Psoas muscle (tissue), 7 donors: ENCODE measurements at regions not wholly inside any gene's neighbourhood (a gene's known extent, or its start where the extent isn't known, plus 50 kb on each side); places are given as distances from the start of the nearest gene placed in this dataset.

Experiments
- ATAC-seq, 4 donors: fragments of 200-7000 bp; cut with Tn5 transposase; one replicate each; pipeline ENCODE4 v1.9.1; 2020; ENCODE audit warnings: moderate library complexity in 3 of 4, mild to moderate bottlenecking in 2 of 4
- DNase-seq, 2 donors: peaks; one replicate each; pipeline ENCODE4 v3.0.0-alpha.2; 2020
- H3K27ac ChIP-seq: fragments of 200-600 bp; one replicate; pipeline ENCODE4 v1.8.0; 2022
- H3K27me3 ChIP-seq, 3 donors: fragments of 200-600 bp in 1 of 3; one replicate each; pipeline versions ENCODE4 v1.6.1 to v1.8.0; 2013 to 2022; ENCODE audit warnings: low read length in 2 of 3, mild to moderate bottlenecking in 2 of 3, moderate library complexity in 1 of 3; ENCODE audit not compliant: insufficient read depth in 3 of 3
- H3K36me3 ChIP-seq, 2 donors: fragments of 200-600 bp in 1 of 2; one replicate each; pipeline versions ENCODE4 v1.6.1 to v1.8.0; 2013 to 2022; ENCODE audit warnings: low read depth in 1 of 2, mild to moderate bottlenecking in 1 of 2, moderate library complexity in 1 of 2; ENCODE audit not compliant: insufficient read depth in 1 of 2
- H3K4me1 ChIP-seq: fragments of 200-600 bp; one replicate; pipeline ENCODE4 v1.8.0; 2022
- H3K4me3 ChIP-seq: fragments of 200-600 bp; one replicate; pipeline ENCODE4 v1.8.0; 2022; ENCODE audit warnings: mild to moderate bottlenecking
- H3K9me3 ChIP-seq: fragments of 200-600 bp; one replicate; pipeline ENCODE4 v1.8.0; 2022
- CTCF ChIP-seq: fragments of 200-600 bp; IDR thresholded peaks from one replicate; pipeline ENCODE4 v1.8.0; 2022; ENCODE audit warnings: antibody characterized with exemption
- WGBS, 3 donors: extraction: QIAGEN DNeasy Blood & Tissue Kit; methylation state at CpG; one replicate each; pipeline versions ENCODE4 v1.1.6 to v1.1.7; 2013; 5-methylcytosine and 5-hydroxymethylcytosine counted together
- intact Hi-C, 2 donors: fragments of 100-400 bp; cut with DNase I; formaldehyde crosslinking; loops; one replicate each; pipeline versions ENCODE4 v1.11.0 to v1.14.2; 2022
- donor health status: healthy with polysubstance abuse.
- donor health status: DM: no; HTN: no; CAD: no; lungs with moderate emphysema.
- donor health status: Bipolar disorder and iron deficiency.
- donor health status: healthy.
- donor health status: DM: yes; HTN: yes; CAD: no.
- donor health status: DM: no; HTN: no; CAD: no.
- donor health status: DM: yes; HTN: yes; CAD: no.

GRCh38 chr9:135308821-135309762, 170.5 kb upstream of the PPP1R26 start:
- H3K27me3 ChIP-seq = peaks cover 0 to 70% (median 12%) of the 10 kb centered on the region in 3 donors
- DNase-seq (no peak), ATAC-seq (no peak)
- H3K9me3 ChIP-seq = peaks cover 5% of the 10 kb centered on the region
- no peak overlapping the region for H3K27ac ChIP-seq
- no peak for TF ChIP-seq CTCF
- 85 to 89% (median 88%) methylated on average over 30 of the region's 30 CpGs for WGBS, 3 donors
- intact Hi-C loops = no loop called here
- no peak overlapping the region for H3K4me3 ChIP-seq
- no peaks in the 10 kb centered on the region for H3K4me1 ChIP-seq
- H3K36me3 ChIP-seq = no peaks in the 10 kb centered on the region

- DNase-seq (no peak), ATAC-seq (no peak)
- intact Hi-C loops = no loop called here
- H3K4me3 ChIP-seq = no peak overlapping the region
- no peaks in the 10 kb centered on the region for H3K4me1 ChIP-seq
- H3K27ac ChIP-seq = no peak overlapping the region
- WGBS, 3 donors = 89 to 93% (median 91%) methylated on average over 6 to 11 of the region's 11 CpGs
- H3K27me3 ChIP-seq = peaks cover 0 to 73% (median 10%) of the 10 kb centered on the region in 3 donors
- no peaks in the 10 kb centered on the region for H3K36me3 ChIP-seq
- H3K9me3 ChIP-seq = peaks cover 5% of the 10 kb centered on the region
- TF ChIP-seq CTCF = no peak
Observed at GRCh38 chr9:135309763-135310125, 169.8 kb upstream of the PPP1R26 start.

GRCh38 chr9:135310134-135310533, 169.4 kb upstream of the PPP1R26 start:
- peaks cover 5% of the 10 kb centered on the region for H3K9me3 ChIP-seq
- 60 to 69% (median 67%) methylated on average over 8 of the region's 8 CpGs for WGBS, 3 donors
- DNase-seq = no peak

GRCh38 chr9:135315572-135315971, 164.0 kb upstream of the PPP1R26 start:
- intact Hi-C loops = no loop called here
- no peaks in the 10 kb centered on the region for H3K4me1 ChIP-seq
- WGBS, 3 donors = 92 to 95% (median 93%) methylated on average over 9 of the region's 9 CpGs
- TF ChIP-seq CTCF = no peak
- peaks cover 5% of the 10 kb centered on the region for H3K9me3 ChIP-seq
- no peak for ATAC-seq
- H3K36me3 ChIP-seq = no peaks in the 10 kb centered on the region
- H3K27me3 ChIP-seq = peaks cover 0 to 32% (median 2%) of the 10 kb centered on the region in 3 donors
- H3K27ac ChIP-seq = no peak overlapping the region
- H3K4me3 ChIP-seq = no peak overlapping the region
- DNase-seq = no peak

More at GRCh38 chr9:135310134-135310533, 169.4 kb upstream of the PPP1R26 start:
- H3K4me1 ChIP-seq = no peaks in the 10 kb centered on the region
- TF ChIP-seq CTCF = no peak
- ATAC-seq = no peak
- no peaks in the 10 kb centered on the region for H3K36me3 ChIP-seq
- intact Hi-C loops = no loop called here
- peaks cover 0 to 71% (median 10%) of the 10 kb centered on the region in 3 donors for H3K27me3 ChIP-seq
- H3K27ac ChIP-seq = no peak overlapping the region
- H3K4me3 ChIP-seq = no peak overlapping the region
